ENCODE measurements at regions not wholly inside any gene's neighbourhood (a gene's known extent, or its start where the extent isn't known, plus 50 kb on each side); places are given as distances from the start of the nearest gene placed in this dataset.

DNA sequence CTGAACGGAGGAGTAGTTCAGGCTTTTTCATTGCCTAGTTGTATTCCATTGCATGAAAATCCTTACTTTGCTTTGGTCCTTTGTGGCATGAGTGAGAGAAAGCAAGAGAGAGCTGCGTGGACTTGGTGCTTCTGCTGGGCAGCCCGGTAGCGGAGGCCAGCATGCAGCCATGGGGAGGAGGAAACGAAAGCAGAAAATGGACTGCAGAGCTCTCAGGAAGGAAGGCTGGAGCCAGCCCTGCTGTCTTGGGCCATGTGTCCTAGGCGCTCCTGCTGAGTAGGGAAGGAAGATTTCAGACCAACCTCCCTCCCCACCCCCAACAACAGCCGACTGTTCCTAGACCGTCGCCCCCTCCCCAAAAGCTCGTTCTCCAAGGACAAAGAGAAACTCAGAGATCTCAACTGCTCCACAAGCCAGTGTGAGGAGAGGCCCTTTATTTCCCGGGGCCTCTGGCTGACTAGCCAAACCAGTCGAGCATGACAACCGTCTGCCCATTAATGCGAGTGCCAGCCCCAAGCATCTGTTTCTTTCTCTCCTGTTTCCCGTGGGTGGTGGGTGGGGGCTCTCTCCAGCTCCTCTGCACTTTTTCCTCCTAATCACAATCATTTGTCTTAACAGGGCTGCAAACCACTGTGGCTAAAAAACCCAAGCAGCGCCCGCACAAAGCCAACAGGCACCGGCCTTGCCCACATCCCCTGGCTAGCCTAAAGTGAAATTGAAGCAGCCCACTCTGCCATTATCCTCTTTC, 66.8 kb upstream of the FZD7 start:
- TF ChIP-seq, protein P1, sequence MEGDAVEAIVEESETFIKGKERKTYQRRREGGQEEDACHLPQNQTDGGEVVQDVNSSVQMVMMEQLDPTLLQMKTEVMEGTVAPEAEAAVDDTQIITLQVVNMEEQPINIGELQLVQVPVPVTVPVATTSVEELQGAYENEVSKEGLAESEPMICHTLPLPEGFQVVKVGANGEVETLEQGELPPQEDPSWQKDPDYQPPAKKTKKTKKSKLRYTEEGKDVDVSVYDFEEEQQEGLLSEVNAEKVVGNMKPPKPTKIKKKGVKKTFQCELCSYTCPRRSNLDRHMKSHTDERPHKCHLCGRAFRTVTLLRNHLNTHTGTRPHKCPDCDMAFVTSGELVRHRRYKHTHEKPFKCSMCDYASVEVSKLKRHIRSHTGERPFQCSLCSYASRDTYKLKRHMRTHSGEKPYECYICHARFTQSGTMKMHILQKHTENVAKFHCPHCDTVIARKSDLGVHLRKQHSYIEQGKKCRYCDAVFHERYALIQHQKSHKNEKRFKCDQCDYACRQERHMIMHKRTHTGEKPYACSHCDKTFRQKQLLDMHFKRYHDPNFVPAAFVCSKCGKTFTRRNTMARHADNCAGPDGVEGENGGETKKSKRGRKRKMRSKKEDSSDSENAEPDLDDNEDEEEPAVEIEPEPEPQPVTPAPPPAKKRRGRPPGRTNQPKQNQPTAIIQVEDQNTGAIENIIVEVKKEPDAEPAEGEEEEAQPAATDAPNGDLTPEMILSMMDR (IDR thresholded peaks at IDR 0.05), result no peak
- no peak for TF ChIP-seq POLR2A (IDR thresholded peaks at IDR 0.05)
